NCI-H510A (cell line): ENCODE measurements at regions not wholly inside any gene's neighbourhood (a gene's known extent, or its start where the extent isn't known, plus 50 kb on each side); places are given as distances from the start of the nearest gene placed in this dataset.

Source experiments
- DNase-seq: peaks from one replicate; lab custom pipeline; 2025; lab: John Stamatoyannopoulos, UW

DNA sequence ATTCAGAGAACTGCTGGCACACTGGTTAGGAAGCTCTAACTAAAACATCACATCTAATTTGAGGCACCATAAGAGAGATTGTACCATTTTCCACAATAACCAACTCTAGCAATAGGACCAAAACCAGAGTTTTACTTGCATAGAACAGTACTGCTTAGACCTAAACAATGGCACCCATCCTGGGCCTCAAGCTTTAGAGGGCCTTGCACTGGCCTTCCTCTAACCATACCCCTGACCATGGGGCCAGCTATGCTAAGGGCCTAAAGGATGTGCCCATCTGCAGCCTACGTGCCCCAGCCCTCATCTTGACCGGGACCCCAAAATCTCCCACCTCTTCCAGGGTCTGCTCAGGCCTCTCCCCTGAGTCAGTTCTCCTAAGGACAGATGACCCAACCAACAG lies 74.4 kb upstream of the ARHGAP32 start:
- no peak for DNase-seq

DNA sequence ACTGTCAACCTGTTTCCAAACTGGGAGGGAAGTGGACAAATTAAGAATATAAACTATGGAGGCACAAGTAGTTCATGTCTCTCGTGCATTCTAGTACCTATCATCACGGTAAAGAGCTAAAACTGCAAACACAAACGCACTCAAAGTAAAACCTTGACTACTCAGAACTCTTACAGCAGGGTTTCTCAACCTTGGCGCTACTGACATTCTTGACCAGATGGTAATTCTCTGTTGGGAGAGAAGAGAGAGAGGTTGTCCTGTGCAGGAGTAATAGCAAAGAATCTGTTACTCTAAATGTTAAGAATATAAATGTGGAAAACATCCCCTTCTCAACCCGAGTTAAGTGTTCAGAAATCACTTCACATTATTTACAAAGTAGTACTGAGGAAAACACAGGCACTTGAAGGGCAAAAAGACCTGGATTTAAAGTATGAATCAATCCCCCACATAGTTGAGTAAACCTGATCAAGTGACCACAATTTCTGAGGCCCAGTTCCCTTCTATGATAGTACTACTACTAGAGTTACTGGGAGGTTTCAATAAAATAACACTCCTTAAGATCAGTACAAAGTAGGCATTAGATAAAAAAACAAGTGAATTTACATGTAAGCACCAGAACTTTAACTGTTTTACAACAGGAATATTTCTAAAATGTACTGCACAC lies 73.1 kb upstream of the ARHGAP32 start:
- no peak for DNase-seq

DNA sequence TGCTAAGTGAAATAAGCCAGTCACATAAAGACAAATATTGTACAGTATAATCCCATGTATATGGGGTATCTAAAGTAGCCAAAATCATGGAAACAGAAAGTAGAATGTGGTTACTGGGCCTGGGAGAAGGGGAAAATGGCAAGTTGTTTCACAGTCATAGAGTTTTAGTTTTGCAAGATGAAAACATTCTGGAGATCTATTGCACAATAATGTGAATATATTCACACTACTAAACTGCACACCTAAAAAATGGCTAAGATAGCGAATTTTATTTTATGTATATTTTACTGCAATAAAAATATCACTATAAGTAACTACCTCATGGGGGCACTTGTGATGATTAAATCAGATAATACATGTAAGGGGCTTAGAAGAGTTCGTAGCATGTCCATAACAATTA lies 72.0 kb upstream of the ARHGAP32 start:
- no peak for DNase-seq

DNA sequence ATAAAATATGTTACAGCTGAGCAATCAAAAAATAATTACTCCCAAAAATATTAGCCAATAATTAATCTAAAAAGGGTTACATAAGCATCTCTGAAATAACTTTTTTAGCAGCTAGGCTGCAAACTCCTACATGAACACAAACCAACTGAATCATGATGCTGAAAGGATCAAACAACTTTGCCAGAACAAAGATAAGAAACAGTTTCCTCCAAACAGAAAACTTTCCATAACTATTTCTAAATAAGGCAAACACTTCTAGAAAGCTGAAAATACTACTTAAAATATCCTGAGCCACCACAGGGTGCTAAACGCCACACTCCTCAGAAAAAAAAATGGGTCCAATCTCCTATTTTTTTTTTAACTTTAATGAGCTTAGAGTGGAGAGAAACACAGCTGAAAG lies 68.6 kb upstream of the ARHGAP32 start:
- no peak for DNase-seq

DNA sequence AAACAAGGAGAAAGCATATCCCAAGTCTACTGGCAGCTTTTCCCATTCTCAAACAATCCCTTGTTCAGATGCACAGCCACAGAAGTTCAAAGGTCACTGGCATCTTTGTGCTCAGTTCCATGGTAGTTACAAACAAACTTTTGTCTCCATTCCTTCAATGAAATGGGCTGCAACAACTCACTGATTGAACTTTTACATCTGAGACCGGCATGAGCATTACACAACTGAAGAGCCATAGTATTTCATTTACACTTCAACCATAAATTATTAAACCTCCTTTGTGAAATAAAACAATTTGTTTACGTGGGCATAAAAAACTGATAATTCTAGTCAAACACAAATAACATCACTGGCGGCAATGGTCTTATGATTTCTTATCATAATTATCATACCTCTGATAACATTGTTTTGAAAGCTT lies 67.8 kb upstream of the ARHGAP32 start:
- DNase-seq: no peak

DNA sequence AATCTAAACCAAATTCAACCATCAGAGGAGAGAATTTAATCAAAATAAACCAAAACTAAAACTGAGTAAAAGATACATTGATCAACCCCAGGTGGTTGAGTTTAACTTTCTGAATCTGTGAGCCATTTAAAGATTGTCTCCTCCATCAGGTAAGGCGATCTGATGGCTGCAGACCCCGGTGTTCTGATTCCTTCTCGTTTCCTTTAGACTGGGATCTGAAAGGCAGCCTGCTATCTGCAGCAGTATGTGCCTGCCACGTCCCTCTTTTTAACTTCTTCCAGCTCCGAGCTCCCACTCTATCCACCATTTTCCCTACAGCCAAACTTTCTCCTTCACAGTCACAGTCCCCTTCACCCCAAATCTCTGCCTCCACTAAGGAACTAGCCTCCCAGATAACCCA lies 66.1 kb upstream of the ARHGAP32 start:
- no peak for DNase-seq

DNA sequence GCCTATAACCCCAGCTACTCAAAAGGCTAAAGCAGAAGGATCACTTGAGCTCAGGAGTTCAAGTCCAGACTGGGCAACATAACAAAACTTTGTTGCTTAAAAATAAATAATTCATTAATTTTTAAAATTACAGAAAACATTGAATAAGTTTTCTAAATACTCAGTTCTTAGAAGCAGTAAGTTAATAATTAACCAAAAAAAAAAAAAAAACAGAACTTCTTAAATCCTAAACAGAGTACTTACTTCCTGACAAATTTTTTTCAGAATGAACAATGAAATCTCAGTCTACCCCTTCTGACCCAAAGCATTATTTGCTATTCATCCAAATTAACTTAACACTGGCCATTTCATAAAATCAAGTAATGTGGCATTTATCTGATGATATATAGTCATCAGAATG lies 65.4 kb upstream of the ARHGAP32 start:
- no peak for DNase-seq

DNA sequence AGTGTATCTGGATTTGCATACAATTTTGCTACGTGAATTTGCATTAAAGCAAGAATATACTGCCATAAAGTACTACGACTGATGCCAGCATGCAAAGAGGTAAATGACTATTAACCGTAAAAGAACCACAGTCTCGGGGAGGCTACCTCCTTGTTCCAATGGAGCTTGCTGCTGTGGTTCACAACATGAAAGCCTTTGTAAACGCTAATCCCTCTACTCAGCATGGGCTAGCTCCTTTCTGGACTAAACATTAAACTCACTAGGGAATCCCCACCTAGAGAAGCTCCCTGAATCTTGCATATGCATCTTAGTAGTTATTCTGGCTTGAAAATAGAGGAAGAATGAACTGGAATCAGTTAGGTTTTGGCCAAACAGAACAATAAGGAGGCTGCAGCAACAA lies 60.5 kb upstream of the ARHGAP32 start:
- DNase-seq: no peak

DNA sequence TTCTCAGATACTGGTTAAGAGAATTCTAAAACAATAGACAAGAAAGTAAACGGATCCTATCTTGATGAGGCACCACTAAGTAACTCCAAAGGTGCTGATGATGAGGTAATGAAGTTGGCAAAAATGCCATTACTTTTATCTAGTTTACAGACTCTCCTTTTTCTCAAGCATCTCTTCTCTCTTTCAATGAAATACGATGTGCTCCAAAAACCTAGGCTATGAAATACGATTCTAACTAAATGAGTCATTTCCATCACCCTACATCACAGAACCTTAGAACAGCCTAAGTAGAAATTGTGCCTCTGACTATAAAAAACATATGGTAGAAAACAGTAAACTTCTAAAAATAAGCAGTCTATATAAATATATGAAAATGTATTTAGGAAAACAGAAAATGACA lies 58.9 kb upstream of the ARHGAP32 start:
- no peak for DNase-seq

DNA sequence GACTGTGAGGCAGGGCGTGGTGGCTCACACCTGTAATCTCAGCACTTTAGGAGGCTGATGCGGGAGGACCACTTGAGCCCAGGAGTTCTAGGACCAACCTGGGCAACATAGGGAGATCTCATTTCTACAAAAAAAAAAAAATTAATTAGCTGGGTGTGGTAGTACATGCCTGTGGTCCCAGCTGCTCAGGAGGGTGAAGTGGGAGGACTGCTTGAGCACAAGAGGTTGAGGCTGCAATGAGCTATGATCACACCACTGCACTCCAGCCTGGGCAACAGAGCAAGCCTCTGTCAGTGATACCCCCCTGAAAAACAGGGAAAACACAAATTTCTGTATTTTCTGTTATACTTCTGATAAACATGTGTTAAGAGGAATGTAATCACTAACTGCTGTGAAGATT lies 57.8 kb upstream of the ARHGAP32 start:
- no peak for DNase-seq

DNA sequence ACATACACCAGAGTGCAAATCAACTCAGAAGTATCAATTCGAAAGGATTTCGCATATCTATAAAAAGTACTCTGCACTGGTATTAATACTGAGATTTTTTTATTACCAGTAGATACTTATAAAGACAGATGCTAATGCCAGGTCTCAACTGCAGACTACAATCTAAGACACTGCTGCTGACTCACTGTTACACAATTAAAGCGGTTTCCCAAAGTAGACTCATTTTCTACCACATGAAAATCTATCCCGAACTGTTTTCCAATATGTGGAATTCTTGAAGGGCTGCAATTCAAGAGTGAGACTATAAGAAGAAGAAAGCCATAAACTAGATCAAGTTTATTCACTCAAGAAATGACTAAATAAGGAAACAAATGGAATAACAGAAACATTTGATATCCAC lies 57.2 kb upstream of the ARHGAP32 start:
- no peak for DNase-seq

DNA sequence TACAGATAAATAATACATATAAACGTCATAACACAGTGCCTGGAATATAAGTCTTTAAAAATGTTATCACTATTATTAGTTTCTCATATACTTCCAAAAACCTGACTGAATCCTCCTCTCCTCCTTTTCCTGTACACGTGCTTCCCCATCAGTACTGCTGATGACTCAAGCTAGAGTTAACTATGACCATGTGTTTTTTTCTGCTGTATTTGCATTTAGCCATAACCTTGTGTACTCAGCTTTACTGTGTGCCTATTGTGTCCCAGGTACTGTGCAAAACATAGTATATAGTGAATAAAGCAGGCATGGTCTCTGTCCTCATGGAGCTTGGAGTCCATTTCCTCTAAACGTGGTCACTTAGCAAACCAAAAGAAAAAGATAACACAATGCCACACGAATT lies 56.5 kb upstream of the ARHGAP32 start:
- DNase-seq: no peak

DNA sequence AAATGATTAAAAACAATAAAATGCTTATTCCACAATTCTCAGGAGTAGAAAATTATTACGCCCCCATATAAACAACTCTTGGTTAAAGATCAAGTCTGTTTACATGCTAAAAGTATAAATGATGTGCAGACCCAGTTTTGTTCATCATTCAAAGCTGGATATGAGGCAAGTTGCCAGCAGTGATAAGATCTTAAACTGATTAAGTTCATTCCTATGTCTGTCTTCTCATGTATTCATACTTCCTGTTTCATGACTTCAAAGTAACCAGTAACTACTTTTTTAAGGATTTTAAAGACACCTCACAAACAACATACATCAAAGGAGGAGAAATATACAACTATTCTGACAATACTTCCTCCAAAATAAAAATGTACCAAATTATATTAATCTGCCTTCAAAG lies 55.0 kb upstream of the ARHGAP32 start:
- no peak for DNase-seq

DNA sequence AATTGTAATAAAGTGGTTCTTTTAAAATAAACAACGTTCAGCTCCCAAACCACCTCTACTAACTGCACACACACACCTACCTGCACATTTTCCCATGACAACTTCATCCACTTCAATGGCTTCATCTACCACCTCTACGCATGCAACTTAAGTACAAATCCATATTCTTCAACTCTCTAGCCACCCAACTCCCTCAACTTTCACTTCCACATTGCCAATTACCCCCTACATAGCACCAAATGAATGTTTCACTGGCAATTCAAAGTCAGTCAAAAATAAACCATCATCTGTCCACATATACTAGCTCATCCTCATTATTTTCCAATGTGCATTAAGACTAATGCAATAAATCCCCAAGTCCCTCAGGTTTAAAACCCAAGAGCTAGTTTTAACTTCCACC lies 50.7 kb upstream of the ARHGAP32 start:
- DNase-seq: no peak
